Choroid plexus epithelial cell (primary cell): ENCODE measurements at regions not wholly inside any gene's neighbourhood (a gene's known extent, or its start where the extent isn't known, plus 50 kb on each side); places are given as distances from the start of the nearest gene placed in this dataset.
A peak's percentile ranks its signal among the peaks of the same experiment; 100 is the strongest.

Experiments
- DNase-seq: peaks from one replicate; pipeline ENCODE4 v3.0.0-alpha.2; 2010; ENCODE audit warnings: low read depth
- H3K4me3 ChIP-seq: 2 replicates; pipeline ENCODE4 v1.5.1; 2011; ENCODE audit warnings: low read depth, mild to moderate bottlenecking, control low read depth, low read length, moderate library complexity
- CTCF ChIP-seq: conservative IDR thresholded peaks from 2 replicates; pipeline ENCODE4 v1.5.1; 2011; ENCODE audit warnings: low read depth, mild to moderate bottlenecking, control low read depth, inconsistent platforms, low read length, moderate library complexity

- H3K4me3 ChIP-seq, result no peak overlapping the region
- no peak for TF ChIP-seq CTCF
Observed at GRCh38 chr1:178646821-178647220, 78.2 kb upstream of the RALGPS2 start.

GRCh38 chr1:178648151-178648550 is 76.9 kb upstream of the RALGPS2 start:
- no peak for DNase-seq
- TF ChIP-seq CTCF, result no peak
- H3K4me3 ChIP-seq, result no peak overlapping the region

More at GRCh38 chr1:178646821-178647220, 78.2 kb upstream of the RALGPS2 start:
- DNase-seq, result no peak

- no peak for TF ChIP-seq CTCF
- no peak for DNase-seq
- no peak overlapping the region for H3K4me3 ChIP-seq
Observed at GRCh38 chr1:178649582-178650350, 75.3 kb upstream of the RALGPS2 start.

GRCh38 chr1:178650934-178651511 is 74.0 kb upstream of the RALGPS2 start:
- TF ChIP-seq CTCF, result no peak
- no peak overlapping the region for H3K4me3 ChIP-seq
- DNase-seq, result peak; percentile 27

GRCh38 chr1:178651742-178652141 is 73.3 kb upstream of the RALGPS2 start:
- no peak overlapping the region for H3K4me3 ChIP-seq
- no peak for DNase-seq
- TF ChIP-seq CTCF, result no peak

DNA sequence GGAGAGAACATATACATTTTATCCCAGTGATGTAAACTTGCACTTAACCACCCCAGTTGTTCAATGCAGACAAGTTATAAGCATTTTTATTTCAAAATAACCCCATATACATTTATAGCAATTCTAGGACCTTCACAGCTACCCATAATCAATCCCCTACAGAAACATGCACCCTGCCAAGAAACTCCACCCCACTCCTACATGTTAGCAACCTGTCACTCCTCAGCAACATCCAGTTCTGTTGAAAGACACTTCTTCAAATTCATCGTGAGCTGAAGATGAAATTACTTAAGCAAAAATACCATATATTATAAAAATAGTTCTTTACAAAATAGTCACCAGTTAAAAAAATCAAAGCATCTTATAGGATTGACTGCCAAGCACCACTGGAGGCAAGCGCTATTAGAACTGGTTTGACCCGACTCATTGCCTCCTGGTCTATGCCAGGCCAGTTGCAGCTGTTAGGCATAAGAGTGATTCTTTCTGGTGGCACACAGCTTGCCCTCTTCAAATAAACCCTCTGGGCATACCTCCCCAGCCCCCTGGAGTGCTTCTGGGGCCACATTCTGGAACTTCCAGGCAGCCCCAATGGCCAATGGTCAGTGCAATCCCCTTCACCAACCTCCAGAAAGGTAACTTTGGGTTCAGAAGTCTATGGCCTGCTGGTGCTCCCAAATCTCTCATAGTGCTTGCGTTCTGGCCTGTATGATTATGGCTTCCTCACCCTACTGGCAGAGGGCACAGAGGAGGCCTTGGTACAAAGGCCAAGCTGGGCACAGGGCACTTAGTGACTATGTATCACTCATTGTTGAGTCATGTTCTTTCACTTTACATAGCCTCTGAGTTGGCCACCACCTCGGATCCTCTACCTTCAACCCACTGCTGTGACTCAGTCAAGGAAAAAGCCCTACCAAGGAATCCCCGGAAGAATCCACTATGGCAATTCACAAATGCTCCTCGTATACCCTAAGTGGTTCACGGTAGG is 72.2 kb upstream of the RALGPS2 start:
- no peak for TF ChIP-seq CTCF
- DNase-seq, result no peak
- H3K4me3 ChIP-seq, result no peak overlapping the region
